GM19025 (cell line): ENCODE measurements at regions not wholly inside any gene's neighbourhood (a gene's known extent, or its start where the extent isn't known, plus 50 kb on each side); places are given as distances from the start of the nearest gene placed in this dataset.

Experiments
- ATAC-seq: cut with Tn5 transposase; IDR thresholded peaks from one replicate; pipeline ENCODE4 v1.9.1; 2021; ENCODE audit warnings: mild to moderate bottlenecking, low read depth, moderate library complexity; ENCODE audit not compliant: unreplicated experiment

GRCh38 chr13:105232439-105232838, 1303.0 kb downstream of the EFNB2 start:
- ATAC-seq, result no peak

- ATAC-seq, result no peak
Observed at GRCh38 chr13:105232006-105232405, 1303.5 kb downstream of the EFNB2 start.

GRCh38 chr13:105231579-105231978, 1303.9 kb downstream of the EFNB2 start:
- ATAC-seq, result no peak

GRCh38 chr13:105220881-105221280, 1314.6 kb downstream of the EFNB2 start:
- ATAC-seq, result no peak

- no peak for ATAC-seq
Observed at GRCh38 chr13:105220063-105220462, 1315.4 kb downstream of the EFNB2 start.

- no peak for ATAC-seq
Observed at GRCh38 chr13:105219651-105220050, 1315.8 kb downstream of the EFNB2 start.

- no peak for ATAC-seq
Observed at GRCh38 chr13:105213512-105213911, 1322.0 kb downstream of the EFNB2 start.

GRCh38 chr13:105207572-105208293, 1327.7 kb downstream of the EFNB2 start:
- no peak for ATAC-seq

- no peak for ATAC-seq
Observed at GRCh38 chr13:105202354-105202753, 1333.1 kb downstream of the EFNB2 start.

GRCh38 chr13:105201351-105201750, 1334.1 kb downstream of the EFNB2 start:
- no peak for ATAC-seq

GRCh38 chr13:105200181-105200580, 1335.3 kb downstream of the EFNB2 start:
- no peak for ATAC-seq

GRCh38 chr13:105196052-105196451, 1339.4 kb downstream of the EFNB2 start:
- ATAC-seq, result no peak

GRCh38 chr13:105193026-105193425, 1342.4 kb downstream of the EFNB2 start:
- no peak for ATAC-seq

GRCh38 chr13:105184201-105184600, 1351.3 kb downstream of the EFNB2 start:
- no peak for ATAC-seq

- ATAC-seq, result no peak
Observed at GRCh38 chr13:105177265-105177900, 1358.1 kb downstream of the EFNB2 start.

GRCh38 chr13:105170438-105170837, 1365.0 kb downstream of the EFNB2 start:
- no peak for ATAC-seq

- ATAC-seq, result no peak
Observed at GRCh38 chr13:105168295-105168694, 1367.2 kb downstream of the EFNB2 start.

GRCh38 chr13:105167385-105167784, 1368.1 kb downstream of the EFNB2 start:
- ATAC-seq, result no peak

- peak; percentile 65 for ATAC-seq
Observed at GRCh38 chr13:105165449-105166125, 1369.9 kb downstream of the EFNB2 start.

- no peak for ATAC-seq
Observed at GRCh38 chr13:105159841-105160240, 1375.6 kb downstream of the EFNB2 start.

- ATAC-seq, result no peak
Observed at GRCh38 chr13:105153611-105154010, 1381.9 kb downstream of the EFNB2 start.

GRCh38 chr13:105151639-105152038, 1383.8 kb downstream of the EFNB2 start:
- ATAC-seq, result no peak
